IMR-90 (cell line): ENCODE measurements at regions not wholly inside any gene's neighbourhood (a gene's known extent, or its start where the extent isn't known, plus 50 kb on each side); places are given as distances from the start of the nearest gene placed in this dataset.

Source experiments
- CEBPB ChIP-seq: IDR thresholded peaks from 2 replicates; pipeline ENCODE4 v1.6.1; 2012; ENCODE audit warnings: low read depth, low read length, improper control_type of control experiment
- CHD1 ChIP-seq: IDR thresholded peaks from 2 replicates; pipeline ENCODE4 v1.6.1; 2012; ENCODE audit warnings: low read depth, low read length, improper control_type of control experiment
- MAFK ChIP-seq: IDR thresholded peaks from 2 replicates; pipeline ENCODE4 v1.6.1; 2012; ENCODE audit warnings: low read depth, low read length, improper control_type of control experiment
- MAZ ChIP-seq: IDR thresholded peaks from 2 replicates; pipeline ENCODE4 v1.6.1; 2012; ENCODE audit warnings: low read depth, mild to moderate bottlenecking, low read length, improper control_type of control experiment, moderate library complexity, borderline replicate concordance
- MXI1 ChIP-seq: IDR thresholded peaks from 2 replicates; pipeline ENCODE4 v1.6.1; 2012; ENCODE audit warnings: low read depth, mild to moderate bottlenecking, low read length, moderate library complexity, borderline replicate concordance
- NFE2L2 ChIP-seq: fragments of 150-350 bp; IDR thresholded peaks from 2 replicates; pipeline ENCODE4 v1.6.1; 2016; ENCODE audit warnings: low read depth, mild to moderate bottlenecking, low read length
- POLR2A ChIP-seq: IDR thresholded peaks from 2 replicates; pipeline ENCODE4 v1.6.1; 2012; ENCODE audit warnings: mild to moderate bottlenecking, low read depth, low read length
- RAD21 ChIP-seq: IDR thresholded peaks from 2 replicates; pipeline ENCODE4 v1.6.1; 2012; ENCODE audit warnings: low read length, improper control_type of control experiment
- RCOR1 ChIP-seq: IDR thresholded peaks from 2 replicates; pipeline ENCODE4 v1.6.1; 2012; ENCODE audit warnings: mild to moderate bottlenecking, low read length, improper control_type of control experiment; ENCODE audit not compliant: insufficient replicate concordance
- RFX5 ChIP-seq: IDR thresholded peaks from 2 replicates; pipeline ENCODE4 v1.8.0; 2012; ENCODE audit warnings: low read depth, mild to moderate bottlenecking, low read length, moderate library complexity
- SMC3 ChIP-seq: fragments of 150-350 bp; IDR thresholded peaks from 2 replicates; pipeline ENCODE4 v1.6.1; 2016; ENCODE audit warnings: low read depth, mild to moderate bottlenecking, antibody characterized with exemption, low read length, moderate library complexity
- TF ChIP-seq, protein P1 (sequence below): conservative IDR thresholded peaks from 2 replicates; pipeline ENCODE4 v1.5.1; 2012; ENCODE audit warnings: mild to moderate bottlenecking, low read depth, low read length, improper control_type of control experiment
- TF ChIP-seq, protein P2 (sequence below): fragments of 150-350 bp; IDR thresholded peaks from 2 replicates; pipeline ENCODE4 v1.6.1; 2017; ENCODE audit warnings: mild to moderate bottlenecking, antibody characterized with exemption, low read length, low read depth
- TF ChIP-seq, protein P3 (sequence below): fragments of 150-350 bp; IDR thresholded peaks from 2 replicates; pipeline ENCODE4 v1.6.1; 2016; ENCODE audit warnings: low read depth, mild to moderate bottlenecking, low read length, moderate library complexity, borderline replicate concordance

DNA sequence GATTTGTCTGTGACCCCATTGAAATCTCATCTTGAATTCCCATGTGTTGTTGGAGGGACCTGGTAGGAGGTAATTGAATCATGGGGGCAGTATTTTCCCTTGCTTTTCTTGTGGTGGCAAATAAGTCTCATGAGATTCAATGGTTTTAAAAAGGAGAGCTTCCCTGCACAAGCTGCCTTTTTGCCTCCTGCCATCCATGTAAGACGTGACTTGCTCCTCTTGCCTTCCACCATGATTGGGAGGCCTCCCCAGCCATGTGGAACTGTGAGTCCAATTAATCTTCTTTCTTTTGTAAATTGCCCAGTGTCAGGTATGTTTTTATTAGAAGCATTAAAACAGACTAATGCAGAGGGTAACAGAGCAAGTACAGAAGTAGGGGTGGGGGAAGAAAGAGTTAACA lies 1097.0 kb upstream of the ADGRB3 start:
- TF ChIP-seq, protein P1, sequence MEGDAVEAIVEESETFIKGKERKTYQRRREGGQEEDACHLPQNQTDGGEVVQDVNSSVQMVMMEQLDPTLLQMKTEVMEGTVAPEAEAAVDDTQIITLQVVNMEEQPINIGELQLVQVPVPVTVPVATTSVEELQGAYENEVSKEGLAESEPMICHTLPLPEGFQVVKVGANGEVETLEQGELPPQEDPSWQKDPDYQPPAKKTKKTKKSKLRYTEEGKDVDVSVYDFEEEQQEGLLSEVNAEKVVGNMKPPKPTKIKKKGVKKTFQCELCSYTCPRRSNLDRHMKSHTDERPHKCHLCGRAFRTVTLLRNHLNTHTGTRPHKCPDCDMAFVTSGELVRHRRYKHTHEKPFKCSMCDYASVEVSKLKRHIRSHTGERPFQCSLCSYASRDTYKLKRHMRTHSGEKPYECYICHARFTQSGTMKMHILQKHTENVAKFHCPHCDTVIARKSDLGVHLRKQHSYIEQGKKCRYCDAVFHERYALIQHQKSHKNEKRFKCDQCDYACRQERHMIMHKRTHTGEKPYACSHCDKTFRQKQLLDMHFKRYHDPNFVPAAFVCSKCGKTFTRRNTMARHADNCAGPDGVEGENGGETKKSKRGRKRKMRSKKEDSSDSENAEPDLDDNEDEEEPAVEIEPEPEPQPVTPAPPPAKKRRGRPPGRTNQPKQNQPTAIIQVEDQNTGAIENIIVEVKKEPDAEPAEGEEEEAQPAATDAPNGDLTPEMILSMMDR: no peak
- TF ChIP-seq, protein P2, sequence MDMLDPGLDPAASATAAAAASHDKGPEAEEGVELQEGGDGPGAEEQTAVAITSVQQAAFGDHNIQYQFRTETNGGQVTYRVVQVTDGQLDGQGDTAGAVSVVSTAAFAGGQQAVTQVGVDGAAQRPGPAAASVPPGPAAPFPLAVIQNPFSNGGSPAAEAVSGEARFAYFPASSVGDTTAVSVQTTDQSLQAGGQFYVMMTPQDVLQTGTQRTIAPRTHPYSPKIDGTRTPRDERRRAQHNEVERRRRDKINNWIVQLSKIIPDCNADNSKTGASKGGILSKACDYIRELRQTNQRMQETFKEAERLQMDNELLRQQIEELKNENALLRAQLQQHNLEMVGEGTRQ: no peak
- TF ChIP-seq POLR2A: no peak
- TF ChIP-seq CEBPB: no peak
- no peak for TF ChIP-seq SMC3
- no peak for TF ChIP-seq RCOR1
- no peak for TF ChIP-seq RAD21
- TF ChIP-seq RFX5: no peak
- TF ChIP-seq, protein P3, sequence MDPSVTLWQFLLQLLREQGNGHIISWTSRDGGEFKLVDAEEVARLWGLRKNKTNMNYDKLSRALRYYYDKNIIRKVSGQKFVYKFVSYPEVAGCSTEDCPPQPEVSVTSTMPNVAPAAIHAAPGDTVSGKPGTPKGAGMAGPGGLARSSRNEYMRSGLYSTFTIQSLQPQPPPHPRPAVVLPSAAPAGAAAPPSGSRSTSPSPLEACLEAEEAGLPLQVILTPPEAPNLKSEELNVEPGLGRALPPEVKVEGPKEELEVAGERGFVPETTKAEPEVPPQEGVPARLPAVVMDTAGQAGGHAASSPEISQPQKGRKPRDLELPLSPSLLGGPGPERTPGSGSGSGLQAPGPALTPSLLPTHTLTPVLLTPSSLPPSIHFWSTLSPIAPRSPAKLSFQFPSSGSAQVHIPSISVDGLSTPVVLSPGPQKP: no peak
- TF ChIP-seq CHD1: no peak
- no peak for TF ChIP-seq MAZ
- no peak for TF ChIP-seq MAFK
- TF ChIP-seq NFE2L2: no peak
- no peak for TF ChIP-seq MXI1
